Activated T-cell treated with anti-CD3 and anti-CD28 coated beads, Interleukin-2, amount 50 U/mL, for 24 hours (primary cell): ENCODE measurements at regions not wholly inside any gene's neighbourhood (a gene's known extent, or its start where the extent isn't known, plus 50 kb on each side); places are given as distances from the start of the nearest gene placed in this dataset.

Experiments used
- DNase-seq: peaks from one replicate; pipeline ENCODE4 v3.0.0-alpha.2; 2020
- H3K27ac Mint-ChIP-seq: 2 replicates; pipeline ENCODE4 v1.8.0; 2020; ENCODE audit warnings: mild to moderate bottlenecking, mixed read lengths
- H3K27me3 Mint-ChIP-seq: 2 replicates; pipeline ENCODE4 v1.8.0; 2020; ENCODE audit warnings: mixed read lengths
- H3K36me3 Mint-ChIP-seq: 2 replicates; pipeline ENCODE4 v1.8.0; 2020; ENCODE audit warnings: low read depth, mixed read lengths
- H3K4me1 Mint-ChIP-seq: 2 replicates; pipeline ENCODE4 v1.8.0; 2020; ENCODE audit warnings: low read depth, mixed read lengths
- H3K4me3 Mint-ChIP-seq: 2 replicates; pipeline ENCODE4 v1.8.0; 2020; ENCODE audit warnings: mild to moderate bottlenecking, moderate library complexity, mixed read lengths
- H3K9me3 Mint-ChIP-seq: 2 replicates; pipeline ENCODE4 v1.8.0; 2020; ENCODE audit warnings: mixed read lengths

DNA sequence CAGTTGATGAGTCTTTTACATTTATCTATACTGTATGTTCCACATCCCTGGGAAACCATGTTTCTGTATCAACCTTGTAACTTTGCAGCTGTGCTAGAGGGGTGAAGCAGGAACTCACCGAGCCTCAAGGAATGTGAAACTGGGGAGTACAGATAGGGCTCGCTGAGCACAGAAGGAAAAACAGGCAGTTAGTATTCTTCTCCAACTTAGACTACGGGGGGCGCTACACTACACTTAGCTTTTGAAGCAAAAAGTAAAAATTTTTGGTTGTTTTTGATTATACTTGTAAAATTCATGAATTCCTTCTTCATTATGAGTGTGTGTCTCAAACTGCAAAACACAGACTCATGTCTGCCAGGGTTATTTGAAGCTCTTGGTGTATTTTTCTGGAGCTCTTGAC lies 132.7 kb upstream of the RGMA start:
- Mint-ChIP-seq H3K27me3 (peaks cover 23% of the 10 kb centered on the region), H3K36me3 (no peaks in the 10 kb centered on the region), H3K27ac (no peak overlapping the region), H3K9me3 (no peaks in the 10 kb centered on the region), H3K4me1 (peaks cover 4% of the 10 kb centered on the region), H3K4me3 (no peak overlapping the region)
- DNase-seq: no peak

DNA sequence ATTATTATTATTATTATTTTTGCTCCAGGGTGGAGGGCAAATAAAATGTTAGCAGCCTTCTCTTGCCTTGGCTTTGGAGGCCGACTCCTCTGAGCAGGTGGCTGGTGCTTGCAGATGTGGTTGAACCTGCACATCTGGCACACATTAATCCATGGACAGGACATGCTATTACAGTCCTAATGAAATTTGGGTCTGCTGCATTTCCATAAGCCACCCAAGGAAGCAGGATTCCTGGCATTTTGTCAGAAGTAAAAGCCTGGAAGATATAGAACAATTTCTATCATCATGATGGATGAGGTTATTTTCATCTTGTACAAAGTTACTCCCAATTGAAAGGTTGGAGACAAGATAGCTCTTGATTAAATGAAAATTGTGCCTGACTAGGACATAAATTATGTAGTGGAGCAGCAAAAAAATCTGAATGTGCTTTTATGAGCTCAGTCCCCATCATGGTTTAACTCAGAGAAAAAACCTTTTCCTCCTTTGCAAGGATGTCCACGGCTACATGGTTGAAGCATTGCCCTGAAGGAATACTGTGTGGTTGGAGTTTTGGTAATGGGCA lies 130.9 kb upstream of the RGMA start:
- H3K9me3 Mint-ChIP-seq: no peaks in the 10 kb centered on the region
- no peak overlapping the region for H3K27ac Mint-ChIP-seq
- no peak for DNase-seq
- H3K27me3 Mint-ChIP-seq: peaks cover 11% of the 10 kb centered on the region
- H3K36me3 Mint-ChIP-seq: no peaks in the 10 kb centered on the region
- H3K4me3 Mint-ChIP-seq: no peak overlapping the region
- H3K4me1 Mint-ChIP-seq: peaks cover 4% of the 10 kb centered on the region

DNA sequence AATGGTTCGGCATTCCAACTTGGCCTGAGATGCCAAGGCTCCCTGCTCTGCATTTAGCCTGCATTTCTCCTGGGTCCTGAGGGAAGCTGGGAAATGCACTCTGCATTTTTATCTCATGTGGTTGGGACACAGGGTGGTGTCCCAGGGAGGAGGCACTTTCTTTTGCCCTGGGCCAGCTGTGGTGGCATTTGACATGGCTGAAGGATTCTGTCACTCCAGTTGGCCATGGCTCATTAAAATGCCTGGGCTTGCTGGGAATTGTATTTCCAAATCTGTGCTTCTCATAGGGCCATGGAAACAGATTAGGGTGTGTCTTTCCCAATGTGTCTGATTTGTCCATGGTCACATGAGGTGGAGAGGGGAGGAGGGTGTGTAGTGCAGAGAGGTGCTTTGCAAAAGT lies 128.3 kb upstream of the RGMA start:
- no peaks in the 10 kb centered on the region for H3K9me3 Mint-ChIP-seq
- no peak overlapping the region for H3K27ac Mint-ChIP-seq
- H3K36me3 Mint-ChIP-seq: no peaks in the 10 kb centered on the region
- H3K4me3 Mint-ChIP-seq: no peak overlapping the region
- no peak for DNase-seq
- no peaks in the 10 kb centered on the region for H3K4me1 Mint-ChIP-seq
- peaks cover 4% of the 10 kb centered on the region for H3K27me3 Mint-ChIP-seq

GRCh38 chr15:93214106-93214505 lies 125.1 kb upstream of the RGMA start:
- Mint-ChIP-seq H3K27ac (no peak overlapping the region), H3K4me3 (no peak overlapping the region), H3K36me3 (no peaks in the 10 kb centered on the region), H3K4me1 (no peaks in the 10 kb centered on the region), H3K9me3 (no peaks in the 10 kb centered on the region), H3K27me3 (no peaks in the 10 kb centered on the region)
- no peak for DNase-seq

DNA sequence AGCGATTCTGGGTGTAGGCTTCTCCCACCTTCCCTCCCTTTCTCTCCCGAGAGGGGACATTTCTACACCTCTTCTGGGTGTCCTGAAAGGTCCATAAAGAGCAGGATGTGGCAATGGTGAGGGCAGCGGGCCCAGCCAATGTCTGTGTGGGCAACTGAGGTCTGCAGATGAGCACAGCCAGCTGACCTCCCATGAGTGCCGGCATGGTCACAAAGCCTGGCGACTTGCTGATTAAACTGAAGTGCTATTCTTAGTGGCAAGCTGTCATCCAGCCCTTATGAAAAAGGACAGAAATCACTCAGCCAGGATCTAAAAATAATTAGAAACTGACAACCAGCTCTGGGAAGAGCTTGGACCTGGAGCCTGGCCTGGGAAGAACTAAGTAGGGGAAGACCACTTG lies 124.3 kb upstream of the RGMA start:
- H3K4me1 Mint-ChIP-seq: no peaks in the 10 kb centered on the region
- H3K4me3 Mint-ChIP-seq: no peak overlapping the region
- H3K27ac Mint-ChIP-seq: no peak overlapping the region
- H3K9me3 Mint-ChIP-seq: no peaks in the 10 kb centered on the region
- H3K27me3 Mint-ChIP-seq: no peaks in the 10 kb centered on the region
- H3K36me3 Mint-ChIP-seq: no peaks in the 10 kb centered on the region
- DNase-seq: no peak

GRCh38 chr15:93212578-93212977 lies 123.6 kb upstream of the RGMA start:
- H3K9me3 Mint-ChIP-seq: no peaks in the 10 kb centered on the region
- DNase-seq: no peak
- no peak overlapping the region for H3K27ac Mint-ChIP-seq
- no peaks in the 10 kb centered on the region for H3K4me1 Mint-ChIP-seq
- no peaks in the 10 kb centered on the region for H3K36me3 Mint-ChIP-seq
- no peaks in the 10 kb centered on the region for H3K27me3 Mint-ChIP-seq
- H3K4me3 Mint-ChIP-seq: no peak overlapping the region

GRCh38 chr15:93210995-93211394 lies 122.0 kb upstream of the RGMA start:
- H3K9me3 Mint-ChIP-seq: no peaks in the 10 kb centered on the region
- no peak overlapping the region for H3K27ac Mint-ChIP-seq
- no peak overlapping the region for H3K4me3 Mint-ChIP-seq
- H3K27me3 Mint-ChIP-seq: no peaks in the 10 kb centered on the region
- H3K36me3 Mint-ChIP-seq: no peaks in the 10 kb centered on the region
- no peaks in the 10 kb centered on the region for H3K4me1 Mint-ChIP-seq
- DNase-seq: no peak

GRCh38 chr15:93209690-93210445 lies 120.9 kb upstream of the RGMA start:
- Mint-ChIP-seq H3K27ac (no peak overlapping the region), H3K27me3 (peaks cover 3% of the 10 kb centered on the region), H3K9me3 (no peaks in the 10 kb centered on the region), H3K4me1 (no peaks in the 10 kb centered on the region), H3K36me3 (no peaks in the 10 kb centered on the region), H3K4me3 (no peak overlapping the region)
- no peak for DNase-seq

- no peaks in the 10 kb centered on the region for H3K36me3 Mint-ChIP-seq
- DNase-seq: no peak
- no peaks in the 10 kb centered on the region for H3K9me3 Mint-ChIP-seq
- no peak overlapping the region for H3K4me3 Mint-ChIP-seq
- no peaks in the 10 kb centered on the region for H3K4me1 Mint-ChIP-seq
- peaks cover 10% of the 10 kb centered on the region for H3K27me3 Mint-ChIP-seq
- H3K27ac Mint-ChIP-seq: no peak overlapping the region
These were observed 117.9 kb upstream of the RGMA start for GRCh38 chr15:93206893-93207292.

DNA sequence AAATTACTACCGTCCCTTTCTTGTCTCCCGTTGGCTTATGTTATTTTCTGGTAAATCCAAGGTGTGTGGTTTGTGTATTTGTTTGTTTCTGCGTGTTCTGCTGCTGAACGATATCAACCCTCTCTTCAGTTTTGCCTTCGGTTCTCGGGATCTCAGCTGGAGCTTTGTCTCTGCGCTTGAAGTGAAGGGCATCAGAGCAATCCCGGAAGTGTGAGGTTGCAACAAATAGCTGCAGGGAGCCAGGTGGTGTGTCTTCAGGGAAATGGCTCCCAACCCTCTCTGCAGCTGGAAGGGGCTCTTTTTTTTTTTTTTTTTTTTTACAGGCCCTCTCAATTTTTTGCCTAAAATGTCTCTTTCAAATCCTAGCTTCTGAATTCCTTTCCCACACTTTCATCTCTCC lies 116.4 kb upstream of the RGMA start:
- Mint-ChIP-seq H3K9me3 (no peaks in the 10 kb centered on the region), H3K27me3 (peaks cover 13% of the 10 kb centered on the region), H3K4me3 (no peak overlapping the region), H3K27ac (no peak overlapping the region), H3K4me1 (no peaks in the 10 kb centered on the region), H3K36me3 (no peaks in the 10 kb centered on the region)
- no peak for DNase-seq

GRCh38 chr15:93203036-93203435 lies 114.0 kb upstream of the RGMA start:
- Mint-ChIP-seq H3K27ac (no peak overlapping the region), H3K4me1 (no peaks in the 10 kb centered on the region), H3K27me3 (peaks cover 24% of the 10 kb centered on the region), H3K4me3 (no peak overlapping the region), H3K9me3 (peaks cover 7% of the 10 kb centered on the region), H3K36me3 (no peaks in the 10 kb centered on the region)
- DNase-seq: no peak

GRCh38 chr15:93202405-93202804 lies 113.4 kb upstream of the RGMA start:
- H3K36me3 Mint-ChIP-seq: no peaks in the 10 kb centered on the region
- no peak overlapping the region for H3K4me3 Mint-ChIP-seq
- DNase-seq: no peak
- H3K4me1 Mint-ChIP-seq: no peaks in the 10 kb centered on the region
- H3K9me3 Mint-ChIP-seq: peaks cover 11% of the 10 kb centered on the region
- peaks cover 24% of the 10 kb centered on the region for H3K27me3 Mint-ChIP-seq
- no peak overlapping the region for H3K27ac Mint-ChIP-seq

GRCh38 chr15:93201940-93202339 lies 112.9 kb upstream of the RGMA start:
- Mint-ChIP-seq H3K4me3 (no peak overlapping the region), H3K36me3 (no peaks in the 10 kb centered on the region), H3K9me3 (peaks cover 11% of the 10 kb centered on the region), H3K27ac (no peak overlapping the region), H3K27me3 (peaks cover 24% of the 10 kb centered on the region), H3K4me1 (no peaks in the 10 kb centered on the region)
- no peak for DNase-seq

DNA sequence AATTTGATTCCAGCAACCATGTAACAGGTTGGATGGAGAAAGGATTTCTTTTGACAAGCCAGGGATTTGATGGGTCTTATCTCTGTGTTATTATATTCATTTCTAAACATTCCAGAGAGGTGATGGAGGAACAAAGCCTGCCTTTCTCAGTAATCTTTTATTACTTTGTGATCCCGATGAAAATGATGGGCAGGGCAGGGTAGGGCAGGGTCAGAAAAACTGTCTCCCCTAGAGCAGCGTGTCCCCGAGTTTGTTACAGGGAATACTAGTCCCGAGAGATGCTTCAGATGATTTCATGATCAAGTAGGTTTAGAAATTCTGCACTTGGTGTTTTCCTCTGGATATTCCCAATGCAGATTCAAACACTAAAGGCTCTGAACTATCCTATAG lies 111.8 kb upstream of the RGMA start:
- H3K36me3 Mint-ChIP-seq: no peaks in the 10 kb centered on the region
- no peak for DNase-seq
- no peak overlapping the region for H3K27ac Mint-ChIP-seq

GRCh38 chr15:93200081-93200836 lies 111.2 kb upstream of the RGMA start:
- Mint-ChIP-seq H3K9me3 (peaks cover 11% of the 10 kb centered on the region), H3K36me3 (no peaks in the 10 kb centered on the region), H3K27me3 (peaks cover 28% of the 10 kb centered on the region), H3K4me3 (no peak overlapping the region), H3K27ac (no peak overlapping the region), H3K4me1 (no peaks in the 10 kb centered on the region)
- DNase-seq: no peak

More for the DNA sequence above, 111.8 kb upstream of the RGMA start:
- no peak overlapping the region for H3K4me3 Mint-ChIP-seq
- H3K4me1 Mint-ChIP-seq: no peaks in the 10 kb centered on the region
- H3K27me3 Mint-ChIP-seq: peaks cover 30% of the 10 kb centered on the region
- peaks cover 11% of the 10 kb centered on the region for H3K9me3 Mint-ChIP-seq
